ENCODE measurements at regions not wholly inside any gene's neighbourhood (a gene's known extent, or its start where the extent isn't known, plus 50 kb on each side); places are given as distances from the start of the nearest gene placed in this dataset.

DNA sequence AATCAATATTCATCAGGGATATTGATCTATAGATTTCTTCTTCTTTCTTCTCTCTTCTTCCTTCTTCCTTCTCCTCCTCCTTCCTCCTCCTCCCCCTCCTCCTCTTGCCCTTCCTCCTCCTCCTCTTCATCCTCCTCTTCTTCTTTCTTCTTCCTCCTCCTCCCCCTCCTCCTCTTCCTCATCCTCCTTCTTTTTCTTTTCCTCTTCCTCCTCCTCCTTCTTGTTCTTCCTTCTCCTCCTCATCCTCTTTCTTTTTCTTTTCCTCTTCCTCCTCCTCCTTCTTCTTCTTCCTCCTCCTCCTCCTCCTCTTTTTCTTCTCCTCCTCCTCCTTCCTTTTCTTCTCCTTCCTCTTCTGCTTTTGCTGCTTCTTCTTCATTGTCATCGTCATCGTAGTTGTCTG lies 52.4 kb upstream of the SERINC1 start:
- no peak for DNase-seq (ENCODE audit: low read depth in 2 of 2)

- peak in 1 of 2 donors; percentile 6 for DNase-seq (ENCODE audit: low read depth in 2 of 2)
Observed at GRCh38 chr6:122530440-122531046, 58.9 kb upstream of the SERINC1 start.

DNA sequence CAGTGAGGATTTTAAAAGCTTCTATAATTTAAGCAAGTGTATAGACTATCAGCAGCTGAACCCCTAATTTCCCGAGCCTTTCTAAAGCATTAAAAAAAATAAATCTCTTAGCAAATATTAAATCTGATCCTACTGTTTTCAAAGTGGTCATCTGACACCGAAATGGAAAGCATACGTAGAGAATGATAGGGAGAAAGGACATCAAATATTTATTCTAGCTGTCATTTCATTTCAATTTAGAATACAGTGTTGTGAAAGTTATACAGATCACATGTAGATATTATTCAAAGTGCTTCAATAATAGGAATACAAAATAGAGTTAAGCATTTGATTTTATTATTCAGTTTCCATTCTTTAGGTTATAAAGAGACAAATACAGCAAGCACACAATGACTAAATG lies 61.9 kb upstream of the PKIB start:
- no peak for DNase-seq (ENCODE audit: low read depth in 2 of 2)

DNA sequence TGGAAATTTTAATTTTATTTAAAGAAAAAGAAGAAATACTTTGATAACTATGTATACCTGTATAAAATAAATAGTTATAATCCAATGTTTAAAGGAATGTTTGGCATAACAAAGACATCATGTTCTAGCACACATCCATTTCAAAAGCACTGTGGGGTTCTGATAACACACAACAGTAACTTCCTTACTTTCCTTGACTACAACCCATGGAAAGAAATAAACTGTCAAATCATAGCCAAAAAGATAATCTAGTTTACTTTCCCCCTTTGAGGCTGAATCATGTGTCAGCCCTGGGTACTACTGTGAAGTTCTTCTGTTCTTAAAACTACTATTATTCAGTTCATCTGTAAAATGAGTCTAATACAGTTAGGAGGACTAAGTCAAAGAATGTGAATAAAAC lies 61.4 kb upstream of the PKIB start:
- DNase-seq (ENCODE audit: low read depth in 2 of 2), result no peak

DNA sequence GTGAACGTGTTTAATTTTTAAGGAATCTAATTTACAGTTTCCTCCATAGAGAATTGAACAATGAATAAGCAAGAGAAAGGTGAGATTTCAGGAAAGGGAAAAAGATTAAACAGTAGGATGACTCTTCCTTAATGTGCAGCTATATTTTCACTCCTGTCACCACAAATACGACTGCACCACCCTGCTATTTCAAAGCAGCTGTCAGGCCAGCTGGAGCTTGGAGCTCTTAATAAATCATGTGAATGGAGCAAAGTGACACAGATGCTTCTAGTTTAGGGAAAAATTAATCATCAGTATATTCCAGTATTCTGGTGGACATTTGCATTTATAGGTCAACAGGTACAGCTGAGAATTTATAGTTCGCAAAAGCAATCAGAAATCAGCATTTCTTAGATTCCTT lies 56.5 kb upstream of the PKIB start:
- no peak for DNase-seq (ENCODE audit: low read depth in 2 of 2)

DNA sequence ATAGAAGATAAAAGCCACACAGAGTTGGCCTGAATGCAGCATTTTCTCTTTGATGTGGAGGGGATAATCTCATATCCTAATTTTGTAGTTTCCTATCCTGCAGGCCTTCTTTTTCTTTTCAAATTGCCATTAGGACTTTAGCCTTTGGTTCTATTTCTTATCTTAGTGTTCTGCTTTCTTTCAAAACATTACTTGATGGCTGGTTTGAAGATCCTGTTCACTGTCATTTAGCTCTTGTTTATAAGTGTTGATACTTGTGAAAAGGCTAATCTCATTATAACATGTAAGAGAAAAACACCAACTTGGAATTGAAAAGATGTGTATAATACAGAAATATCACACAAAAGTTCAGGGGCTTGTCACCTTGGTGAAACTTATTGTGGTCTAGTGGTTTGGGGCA lies 54.6 kb upstream of the PKIB start:
- no peak for DNase-seq (ENCODE audit: low read depth in 2 of 2)

DNA sequence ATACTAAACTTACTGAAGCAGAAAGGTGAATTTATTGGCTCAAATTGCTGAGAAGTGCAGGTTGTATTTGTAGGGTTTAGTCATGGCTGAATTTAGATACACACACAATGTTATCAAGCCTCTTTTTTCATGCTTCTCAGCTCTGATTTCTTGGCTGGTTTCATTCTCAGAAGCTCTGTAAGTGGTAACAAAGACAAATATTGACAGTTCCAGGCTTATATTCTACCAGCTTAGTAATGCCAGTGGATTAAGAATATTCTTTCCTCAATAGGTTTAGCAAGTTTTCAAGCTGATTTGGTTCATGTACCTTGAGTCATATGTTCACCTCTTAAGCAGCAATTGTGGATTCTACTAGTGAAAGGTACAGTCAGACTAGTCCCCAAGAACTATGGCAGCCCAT lies 52.1 kb upstream of the PKIB start:
- no peak for DNase-seq (ENCODE audit: low read depth in 2 of 2)
